GM10248 (cell line): ENCODE measurements at regions not wholly inside any gene's neighbourhood (a gene's known extent, or its start where the extent isn't known, plus 50 kb on each side); places are given as distances from the start of the nearest gene placed in this dataset.
"Not testable (repeated sequence)": the region's sequence is repeated elsewhere in the genome, so short reads cannot be mapped to it uniquely, and the experiment has no call there.

Source experiments
- CTCF ChIA-PET: fragments of 300-600 bp; sonication (Branson Sonifier 250); formaldehyde crosslinking; extraction: SDS; loops from one replicate; lab custom pipeline; 2021; ENCODE audit warnings: antibody characterized with exemption; lab: Yijun Ruan, JAX
- POLR2A ChIA-PET: fragments of 350-650 bp; sonication (Branson Sonifier 250); formaldehyde crosslinking; extraction: SDS; loops from one replicate; lab custom pipeline; 2020; ENCODE audit warnings: antibody characterized with exemption; lab: Yijun Ruan, JAX
- DNase-seq: peaks from one replicate; pipeline ENCODE4 v3.0.0; 2012; ENCODE audit errors: extremely low spot score
- TF ChIP-seq, protein P1 (sequence below): IDR thresholded peaks from 2 replicates; pipeline ENCODE4 v1.5.1; 2012; ENCODE audit warnings: mild to moderate bottlenecking, low read depth; ENCODE audit errors: extremely low read depth, missing control alignments, control extremely low read depth

DNA sequence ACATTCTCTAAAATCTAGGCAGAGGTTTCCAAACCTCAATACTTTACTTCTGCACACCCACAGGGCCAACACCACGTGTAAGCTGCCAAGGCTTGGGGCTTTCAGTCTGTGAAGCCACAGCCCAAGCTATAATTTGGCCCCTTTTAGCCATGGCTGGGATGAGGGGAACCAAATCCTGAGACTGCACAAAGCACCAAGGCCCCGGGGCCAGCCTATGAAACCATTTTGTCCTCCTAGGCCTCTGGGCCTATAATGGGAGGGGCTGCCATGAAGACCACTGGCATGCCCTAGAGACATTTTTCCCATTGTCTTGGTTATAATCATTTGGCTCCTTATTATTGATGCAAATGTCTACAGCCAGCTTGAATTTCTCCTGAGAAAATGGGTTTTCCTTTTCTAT, 513.0 kb upstream of the ADGRB3 start:
- ChIA-PET POLR2A (no interaction called here), CTCF (no interaction called here)
- TF ChIP-seq, protein P1, sequence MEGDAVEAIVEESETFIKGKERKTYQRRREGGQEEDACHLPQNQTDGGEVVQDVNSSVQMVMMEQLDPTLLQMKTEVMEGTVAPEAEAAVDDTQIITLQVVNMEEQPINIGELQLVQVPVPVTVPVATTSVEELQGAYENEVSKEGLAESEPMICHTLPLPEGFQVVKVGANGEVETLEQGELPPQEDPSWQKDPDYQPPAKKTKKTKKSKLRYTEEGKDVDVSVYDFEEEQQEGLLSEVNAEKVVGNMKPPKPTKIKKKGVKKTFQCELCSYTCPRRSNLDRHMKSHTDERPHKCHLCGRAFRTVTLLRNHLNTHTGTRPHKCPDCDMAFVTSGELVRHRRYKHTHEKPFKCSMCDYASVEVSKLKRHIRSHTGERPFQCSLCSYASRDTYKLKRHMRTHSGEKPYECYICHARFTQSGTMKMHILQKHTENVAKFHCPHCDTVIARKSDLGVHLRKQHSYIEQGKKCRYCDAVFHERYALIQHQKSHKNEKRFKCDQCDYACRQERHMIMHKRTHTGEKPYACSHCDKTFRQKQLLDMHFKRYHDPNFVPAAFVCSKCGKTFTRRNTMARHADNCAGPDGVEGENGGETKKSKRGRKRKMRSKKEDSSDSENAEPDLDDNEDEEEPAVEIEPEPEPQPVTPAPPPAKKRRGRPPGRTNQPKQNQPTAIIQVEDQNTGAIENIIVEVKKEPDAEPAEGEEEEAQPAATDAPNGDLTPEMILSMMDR = no peak
- DNase-seq = no peak

DNA sequence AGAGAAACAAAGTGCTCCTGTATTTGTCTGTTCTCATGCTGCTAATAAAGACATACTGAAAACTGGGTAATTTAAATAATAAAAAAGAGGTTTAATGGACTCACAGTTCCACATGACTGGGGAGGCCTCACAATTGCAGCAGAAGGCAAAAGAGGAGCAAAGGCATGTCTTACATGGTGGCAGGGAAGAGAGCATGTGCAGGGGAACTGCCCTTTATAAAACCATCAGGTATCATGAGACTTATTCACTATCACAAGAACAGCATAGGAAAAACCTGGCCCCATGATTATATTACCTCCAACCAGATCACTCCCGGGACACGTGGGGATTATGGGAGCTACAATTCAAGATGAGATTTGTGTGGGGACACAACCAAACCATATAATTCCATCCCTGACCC, 514.1 kb upstream of the ADGRB3 start:
- CTCF ChIA-PET = interaction anchor here (0.8 kb wide), 1 partner anchor 12 kb away, joined by 4 read pairs; no protein-coding TSS in a partner anchor
- DNase-seq, POLR2A ChIA-PET: not testable (repeated sequence)

- no peak for DNase-seq
- CTCF ChIA-PET = interaction anchor here (1.0 to 1.1 kb wide), 2 partner anchors 9 to 23 kb away, joined by 3 to 4 read pairs; no protein-coding TSS in a partner anchor
- POLR2A ChIA-PET = no interaction called here
- TF ChIP-seq, protein P1 = no peak
Measured at GRCh38 chr6:68114463-68115047, 520.5 kb upstream of the ADGRB3 start.

DNA sequence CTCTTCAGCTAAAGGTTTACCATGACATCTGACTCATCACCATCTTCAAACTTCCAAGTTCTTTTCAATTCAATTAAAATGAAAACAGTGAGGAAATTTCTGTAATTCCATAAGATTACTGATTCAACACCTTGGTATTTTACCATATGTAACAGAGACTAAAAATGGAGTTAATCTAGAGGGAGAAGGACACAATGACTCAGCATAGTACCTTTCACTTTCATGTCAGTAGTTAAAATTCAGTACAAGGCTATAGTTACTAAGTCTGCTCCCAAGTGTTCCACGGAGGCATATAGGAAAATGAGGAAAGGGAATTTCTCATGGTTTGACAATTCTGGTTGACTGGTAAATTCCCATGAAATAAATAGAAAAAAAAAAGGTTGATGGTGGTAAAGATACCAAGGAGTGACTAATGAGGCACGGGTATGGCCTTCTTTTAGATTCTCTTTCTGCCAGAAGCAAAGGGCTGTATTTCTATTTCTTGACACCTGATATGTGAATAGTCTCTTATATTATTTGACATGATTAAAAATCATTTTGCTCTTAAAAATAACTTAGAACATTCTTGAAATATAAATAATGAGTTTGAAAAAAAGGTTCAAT, 526.7 kb upstream of the ADGRB3 start:
- CTCF ChIA-PET = interaction anchor here (1.0 to 1.2 kb wide), 2 partner anchors 12 to 27 kb away, joined by 3 to 4 read pairs; no protein-coding TSS in a partner anchor

GRCh38 chr6:68094070-68094469, 541.0 kb upstream of the ADGRB3 start:
- ChIA-PET POLR2A (no interaction called here), CTCF (no interaction called here)
- peak; percentile 18 for DNase-seq
- TF ChIP-seq, protein P1 = no peak

More for the DNA sequence above, 526.7 kb upstream of the ADGRB3 start:
- TF ChIP-seq, protein P1 = no peak
- POLR2A ChIA-PET = no interaction called here
- no peak for DNase-seq

DNA sequence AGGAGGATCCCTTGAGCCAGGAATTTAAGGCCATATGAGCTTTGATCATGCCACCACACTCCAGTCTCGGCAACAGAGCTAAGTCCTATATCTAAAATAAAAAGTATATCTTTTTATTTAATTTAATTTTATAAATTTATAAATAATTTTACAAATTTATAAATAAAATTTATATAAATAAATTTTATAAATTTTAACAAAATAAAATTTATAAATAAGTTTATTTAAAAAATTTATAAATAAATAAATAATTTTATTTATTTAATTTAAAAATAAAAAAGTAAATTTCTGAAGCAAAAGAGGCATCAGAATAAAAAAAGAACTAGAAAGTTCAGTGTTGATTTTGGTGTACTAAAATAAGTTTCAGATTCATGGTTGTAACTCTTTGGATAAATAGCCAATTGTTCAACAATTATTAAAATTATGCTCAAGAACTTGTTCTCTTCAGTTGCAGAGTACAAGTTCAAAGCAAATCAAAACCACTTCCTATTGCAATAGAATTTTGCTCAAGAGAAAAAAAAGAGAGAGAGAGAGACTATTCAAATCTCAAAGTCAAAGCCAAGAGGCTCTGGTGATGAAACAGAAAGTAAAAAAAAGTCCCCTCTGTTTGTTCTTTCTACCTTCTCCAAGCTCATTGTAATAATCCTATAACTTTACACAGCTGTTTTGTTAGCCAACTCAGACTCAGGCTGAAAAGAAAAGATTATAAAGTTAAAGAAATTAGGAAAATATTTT, 547.5 kb upstream of the ADGRB3 start:
- ChIA-PET CTCF (interaction anchor here (1.1 kb wide), 1 partner anchor 9 kb away, joined by 4 read pairs; no protein-coding TSS in a partner anchor), POLR2A (no interaction called here)
- DNase-seq = peak; percentile 19
- TF ChIP-seq, protein P1 = no peak
